ENCODE measurements at regions not wholly inside any gene's neighbourhood (a gene's known extent, or its start where the extent isn't known, plus 50 kb on each side); places are given as distances from the start of the nearest gene placed in this dataset.

GRCh38 chr2:8217468-8218030 is 464.3 kb upstream of the ID2 start:
- peaks cover 2% of the 10 kb centered on the region for H3K4me1 ChIP-seq (ENCODE audit: control insufficient read depth, insufficient read depth, low read length)
- H3K9me3 Mint-ChIP-seq = no peaks in the 10 kb centered on the region
- no peak overlapping the region for H3K4me3 Mint-ChIP-seq
- DNase-seq = no peak
- no peak overlapping the region for H3K27ac Mint-ChIP-seq
- no peaks in the 10 kb centered on the region for H3K9me3 ChIP-seq (ENCODE audit: control insufficient read depth, low read length)
- TF ChIP-seq CTCF (conservative IDR thresholded peaks at IDR 0.05) = no peak
- 80 to 87% methylated on average over 9 of the region's 9 CpGs for WGBS, 2 experiments (ENCODE audit: insufficient coverage in 1 of 2, insufficient read length in 1 of 2)
- H3K27ac ChIP-seq (ENCODE audit: low read depth, low read length) = peak overlapping the region; percentile 56
- no peaks in the 10 kb centered on the region for H3K27me3 ChIP-seq (ENCODE audit: control insufficient read depth, insufficient read depth, low read length, poor library complexity, severe bottlenecking)
- H3K9ac ChIP-seq (ENCODE audit: extremely low read depth, low read length, poor library complexity, severe bottlenecking) = no peak overlapping the region
- peaks cover 17% of the 10 kb centered on the region for H3K4me1 Mint-ChIP-seq
- peaks cover 4% of the 10 kb centered on the region for H3K27me3 Mint-ChIP-seq (ENCODE audit: insufficient read depth)
- H3K4me3 ChIP-seq (ENCODE audit: low read length) = no peak overlapping the region
- no peaks in the 10 kb centered on the region for H3K36me3 Mint-ChIP-seq (ENCODE audit: low read depth)
- no peaks in the 10 kb centered on the region for H3K36me3 ChIP-seq (ENCODE audit: control insufficient read depth, insufficient read depth, low read length)

GRCh38 chr2:8219096-8219495 is 462.8 kb upstream of the ID2 start:
- Histone ChIP-seq H3K9me3 (ENCODE audit: control insufficient read depth, low read length) (no peaks in the 10 kb centered on the region), H3K4me3 (ENCODE audit: low read length) (no peak overlapping the region), H3K4me1 (ENCODE audit: control insufficient read depth, insufficient read depth, low read length) (peaks cover 5% of the 10 kb centered on the region), H3K9ac (ENCODE audit: extremely low read depth, low read length, poor library complexity, severe bottlenecking) (no peak overlapping the region), H3K27ac (ENCODE audit: low read depth, low read length) (no peak overlapping the region), H3K36me3 (ENCODE audit: control insufficient read depth, insufficient read depth, low read length) (no peaks in the 10 kb centered on the region), H3K27me3 (ENCODE audit: control insufficient read depth, insufficient read depth, low read length, poor library complexity, severe bottlenecking) (no peaks in the 10 kb centered on the region)
- Mint-ChIP-seq H3K4me1 (peaks cover 33% of the 10 kb centered on the region), H3K27ac (no peak overlapping the region), H3K36me3 (ENCODE audit: low read depth) (no peaks in the 10 kb centered on the region), H3K27me3 (ENCODE audit: insufficient read depth) (peaks cover 7% of the 10 kb centered on the region), H3K4me3 (no peak overlapping the region), H3K9me3 (no peaks in the 10 kb centered on the region)
- DNase-seq = no peak
- WGBS, 2 experiments (ENCODE audit: insufficient coverage in 1 of 2, insufficient read length in 1 of 2) = 80 to 92% methylated on average over 1 to 8 of the region's 8 CpGs
- no peak for TF ChIP-seq CTCF (conservative IDR thresholded peaks at IDR 0.05)

GRCh38 chr2:8219631-8220355 is 462.1 kb upstream of the ID2 start:
- DNase-seq = no peak
- no peak overlapping the region for H3K4me3 Mint-ChIP-seq
- Histone ChIP-seq H3K9me3 (ENCODE audit: control insufficient read depth, low read length) (no peaks in the 10 kb centered on the region), H3K9ac (ENCODE audit: extremely low read depth, low read length, poor library complexity, severe bottlenecking) (no peak overlapping the region), H3K36me3 (ENCODE audit: control insufficient read depth, insufficient read depth, low read length) (no peaks in the 10 kb centered on the region), H3K27me3 (ENCODE audit: control insufficient read depth, insufficient read depth, low read length, poor library complexity, severe bottlenecking) (no peaks in the 10 kb centered on the region), H3K4me3 (ENCODE audit: low read length) (no peak overlapping the region), H3K4me1 (ENCODE audit: control insufficient read depth, insufficient read depth, low read length) (peaks cover 5% of the 10 kb centered on the region), H3K27ac (ENCODE audit: low read depth, low read length) (no peak overlapping the region)
- no peaks in the 10 kb centered on the region for H3K9me3 Mint-ChIP-seq
- no peaks in the 10 kb centered on the region for H3K36me3 Mint-ChIP-seq (ENCODE audit: low read depth)
- H3K4me1 Mint-ChIP-seq = peaks cover 34% of the 10 kb centered on the region
- peaks cover 7% of the 10 kb centered on the region for H3K27me3 Mint-ChIP-seq (ENCODE audit: insufficient read depth)
- no peak for TF ChIP-seq CTCF (conservative IDR thresholded peaks at IDR 0.05)
- 92 to 96% methylated on average over 14 to 22 of the region's 22 CpGs for WGBS, 2 experiments (ENCODE audit: insufficient coverage in 1 of 2, insufficient read length in 1 of 2)
- no peak overlapping the region for H3K27ac Mint-ChIP-seq

Measured in endodermal cell (in vitro differentiated cells).